Gastroesophageal sphincter (tissue), 4 donors: ENCODE measurements at regions not wholly inside any gene's neighbourhood (a gene's known extent, or its start where the extent isn't known, plus 50 kb on each side); places are given as distances from the start of the nearest gene placed in this dataset.

Experiments
- ATAC-seq: fragments of 150-250 bp; one replicate; pipeline ENCODE4 v1.9.1; 2016; ENCODE audit warnings: mild to moderate bottlenecking, moderate library complexity
- H3K27ac ChIP-seq, 4 donors: fragments of 200-600 bp; sonication (generic) in 3 of 4; 1 replicate in 3 of 4; 2 replicates in 1 of 4; pipeline ENCODE4 v1.5.1; 2016 to 2019
- H3K27me3 ChIP-seq: fragments of 200-600 bp; sonication (generic); one replicate; pipeline ENCODE4 v1.5.1; 2019
- H3K36me3 ChIP-seq, 2 donors: fragments of 200-600 bp; sonication (generic); one replicate each; pipeline ENCODE4 v1.5.1; 2019; ENCODE audit warnings: control low read depth in 1 of 2
- H3K4me1 ChIP-seq, 3 donors: fragments of 200-600 bp; sonication (generic); 1 replicate in 2 of 3; 2 replicates in 1 of 3; pipeline ENCODE4 v1.5.1; 2016 to 2019; ENCODE audit warnings: control low read depth in 2 of 3
- H3K4me3 ChIP-seq, 2 donors: fragments of 200-600 bp; sonication (generic); one replicate each; pipeline ENCODE4 v1.5.1; 2019; ENCODE audit warnings: mild to moderate bottlenecking in 1 of 2, moderate library complexity in 1 of 2
- H3K9me3 ChIP-seq, 3 donors: fragments of 200-600 bp; sonication (generic); one replicate each; pipeline ENCODE4 v1.5.1; 2017 to 2019; ENCODE audit warnings: control low read depth in 2 of 3
- CTCF ChIP-seq, 4 experiments: fragments of 200-600 bp in 2 of 4; fragments of 450-650 bp in 2 of 4; sonication (generic) in 1 of 4; IDR thresholded peaks; one replicate each; pipeline ENCODE4 v1.5.1; 2017 to 2019; ENCODE audit warnings: antibody characterized with exemption in 4 of 4, mild to moderate bottlenecking in 2 of 4, moderate library complexity in 2 of 4
- EP300 ChIP-seq: sonication (generic); formaldehyde crosslinking; IDR thresholded peaks from one replicate; pipeline ENCODE4 v1.6.1; 2017; ENCODE audit warnings: antibody characterized with exemption, mild to moderate bottlenecking
- POLR2A ChIP-seq, 2 donors: fragments of 450-650 bp; IDR thresholded peaks; one replicate each; pipeline ENCODE4 v1.6.1; 2017; ENCODE audit warnings: antibody characterized with exemption in 2 of 2, mild to moderate bottlenecking in 2 of 2, moderate library complexity in 1 of 2
- POLR2AphosphoS5 ChIP-seq: sonication (generic); formaldehyde crosslinking; IDR thresholded peaks from one replicate; pipeline ENCODE4 v1.6.1; 2017; ENCODE audit warnings: antibody characterized with exemption
- WGBS, 2 donors: methylation state at CpG; one replicate each; pipeline ENCODE4 v1.1.5; 2018; ENCODE audit warnings: low coverage in 1 of 2; 5-methylcytosine and 5-hydroxymethylcytosine counted together

DNA sequence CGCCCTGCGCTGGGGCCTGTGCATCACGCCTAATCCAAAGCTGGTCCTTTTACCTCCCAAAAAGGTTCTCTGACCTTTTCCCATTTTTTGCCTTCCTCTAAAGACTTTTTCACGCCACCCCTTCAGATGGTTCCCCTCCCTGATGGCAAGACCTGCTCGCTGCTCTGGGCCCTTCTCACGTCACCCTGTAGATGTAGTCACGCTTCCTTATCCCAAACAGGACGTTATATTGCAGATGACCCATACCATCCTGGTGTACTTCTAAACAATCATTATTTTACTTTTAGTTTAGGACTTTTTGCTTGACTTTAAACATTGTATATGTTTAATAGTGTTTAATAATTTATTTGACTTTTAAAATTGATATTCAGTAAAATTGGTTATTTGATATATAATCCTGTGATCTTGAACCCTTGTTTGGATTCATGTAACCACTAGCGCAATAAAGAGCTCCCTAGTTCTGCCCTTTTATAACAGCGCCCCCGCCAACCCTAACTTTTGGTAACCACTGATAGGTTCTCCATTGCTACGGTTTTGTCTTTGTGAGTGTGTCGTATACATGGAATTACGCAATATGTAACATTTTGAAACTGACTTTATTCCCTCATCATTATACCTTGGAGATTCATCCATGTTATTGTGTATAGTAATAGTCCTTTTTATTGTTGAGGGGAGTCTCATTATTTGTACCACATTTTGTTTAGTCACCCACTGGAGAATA lies 159.0 kb upstream of the CHRNA7 start:
- no peak for TF ChIP-seq CTCF (IDR thresholded peaks at IDR 0.05)
- TF ChIP-seq POLR2A (IDR thresholded peaks at IDR 0.05): no peak
- no peak for TF ChIP-seq EP300
- TF ChIP-seq POLR2AphosphoS5: no peak
- ATAC-seq: no peak
- Histone ChIP-seq H3K4me3 (peak overlapping the region; percentile 69 to 72), H3K36me3 (no peaks in the 10 kb centered on the region), H3K27me3 (no peaks in the 10 kb centered on the region), H3K9me3 (no peaks in the 10 kb centered on the region), H3K4me1 (peaks cover 0 to 27% (median 0%) of the 10 kb centered on the region in 3 donors), H3K27ac (peak overlapping the region; percentile 47 to 90 (median 86))
- 42 to 50% methylated on average over 14 of the region's 14 CpGs for WGBS, 2 donors

- Histone ChIP-seq H3K9me3 (no peaks in the 10 kb centered on the region), H3K4me3 (no peak overlapping the region), H3K4me1 (peaks cover 0 to 27% (median 0%) of the 10 kb centered on the region in 3 donors), H3K27me3 (no peaks in the 10 kb centered on the region), H3K27ac (no peak overlapping the region), H3K36me3 (no peaks in the 10 kb centered on the region)
- ATAC-seq: no peak
- 80 to 84% methylated on average over 5 to 6 of the region's 6 CpGs for WGBS, 2 donors
- TF ChIP-seq CTCF (IDR thresholded peaks at IDR 0.05) (no peak), EP300 (no peak), POLR2A (IDR thresholded peaks at IDR 0.05) (no peak), POLR2AphosphoS5 (no peak)
These were observed 158.4 kb upstream of the CHRNA7 start for GRCh38 chr15:31871887-31872281.

DNA sequence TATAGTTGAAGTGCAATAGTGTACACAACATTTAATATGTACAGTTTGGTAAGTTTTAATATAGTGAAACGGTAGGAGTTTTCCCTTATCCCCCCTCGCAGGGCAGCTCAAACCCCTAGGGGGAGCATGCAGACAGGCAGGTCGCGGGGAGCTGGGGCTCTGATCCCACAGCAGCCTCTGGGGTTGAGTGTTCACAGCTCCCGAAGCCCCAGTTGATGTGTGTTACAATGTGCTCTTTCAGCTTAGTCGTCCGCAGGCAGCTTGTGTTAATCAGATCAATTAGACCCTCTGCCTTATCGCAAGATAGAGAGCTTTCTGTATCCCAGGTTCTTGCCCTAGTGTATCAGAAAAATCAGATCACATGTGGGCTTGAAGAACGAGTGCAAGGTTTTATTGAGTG lies 143.1 kb upstream of the CHRNA7 start:
- 8% methylated on average over 4 to 5 of the region's 9 CpGs for WGBS, 2 donors
- Histone ChIP-seq H3K9me3 (peaks cover 0 to 14% (median 0%) of the 10 kb centered on the region in 3 donors), H3K4me1 (no peaks in the 10 kb centered on the region), H3K36me3 (no peaks in the 10 kb centered on the region), H3K27ac (no peak overlapping the region), H3K4me3 (no peak overlapping the region), H3K27me3 (peaks cover 12% of the 10 kb centered on the region)
- ATAC-seq: no peak
- TF ChIP-seq POLR2AphosphoS5 (no peak), CTCF (IDR thresholded peaks at IDR 0.05) (no peak), EP300 (no peak), POLR2A (IDR thresholded peaks at IDR 0.05) (no peak)

GRCh38 chr15:31892513-31892912 lies 137.8 kb upstream of the CHRNA7 start:
- Histone ChIP-seq H3K4me3 (no peak overlapping the region), H3K36me3 (no peaks in the 10 kb centered on the region), H3K9me3 (peaks cover 0 to 11% (median 0%) of the 10 kb centered on the region in 3 donors), H3K27ac (no peak overlapping the region), H3K27me3 (peaks cover 7% of the 10 kb centered on the region), H3K4me1 (no peaks in the 10 kb centered on the region)
- no peak for ATAC-seq
- 96 to 100% methylated on average over 1 of the region's 1 CpG for WGBS, 2 donors
- TF ChIP-seq POLR2AphosphoS5 (no peak), POLR2A (IDR thresholded peaks at IDR 0.05) (no peak), CTCF (IDR thresholded peaks at IDR 0.05) (no peak), EP300 (no peak)

DNA sequence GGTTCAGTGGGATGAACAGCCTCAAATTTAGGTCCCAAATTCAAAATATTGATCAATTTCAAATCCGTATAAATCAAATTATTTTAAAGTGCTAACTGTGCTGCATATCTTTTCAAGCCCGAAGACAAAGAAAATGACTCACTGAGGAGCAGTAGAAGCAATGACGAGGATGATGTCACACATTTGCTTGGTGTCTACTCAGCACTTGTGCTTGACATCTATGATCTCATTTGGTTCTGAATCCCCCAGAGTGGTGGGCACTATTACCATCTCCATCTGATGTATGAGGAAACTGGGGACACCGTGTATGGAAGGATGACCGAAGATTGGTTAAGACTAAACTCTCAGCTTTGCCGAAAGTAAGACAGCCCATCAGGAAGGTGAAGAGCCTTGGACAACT lies 136.5 kb upstream of the CHRNA7 start:
- Histone ChIP-seq H3K4me1 (no peaks in the 10 kb centered on the region), H3K4me3 (no peak overlapping the region), H3K9me3 (peaks cover 0 to 23% (median 0%) of the 10 kb centered on the region in 3 donors), H3K27me3 (no peaks in the 10 kb centered on the region), H3K27ac (no peak overlapping the region), H3K36me3 (no peaks in the 10 kb centered on the region)
- 91 to 93% methylated on average over 3 to 6 of the region's 6 CpGs for WGBS, 2 donors
- no peak for TF ChIP-seq POLR2AphosphoS5
- TF ChIP-seq EP300: no peak
- no peak for TF ChIP-seq POLR2A (IDR thresholded peaks at IDR 0.05)
- TF ChIP-seq CTCF (IDR thresholded peaks at IDR 0.05): no peak
- no peak for ATAC-seq
